ENCODE measurements at regions not wholly inside any gene's neighbourhood (a gene's known extent, or its start where the extent isn't known, plus 50 kb on each side); places are given as distances from the start of the nearest gene placed in this dataset.

DNA sequence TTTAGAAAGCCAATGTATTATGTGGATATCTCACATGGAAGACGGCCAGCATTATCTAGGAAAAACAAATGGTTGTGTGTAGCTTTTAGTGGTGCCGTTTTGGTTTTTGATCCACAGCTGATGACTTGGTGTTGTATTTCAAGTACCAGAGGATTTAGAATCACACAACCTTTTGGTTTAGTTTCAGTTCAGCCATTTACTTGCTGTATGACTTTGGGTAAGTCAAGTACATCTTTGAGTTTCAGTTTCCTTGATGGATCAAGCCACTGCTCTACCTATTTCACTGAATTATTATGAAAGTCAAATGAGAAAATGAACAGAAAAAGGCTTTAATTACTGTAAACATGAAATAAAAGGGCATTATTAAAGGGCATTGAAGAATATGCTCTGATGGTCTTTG lies 205.6 kb downstream of the ZIC3 start:
- TF ChIP-seq POLR2A (IDR thresholded peaks at IDR 0.05) = no peak
- TF ChIP-seq, protein P1, sequence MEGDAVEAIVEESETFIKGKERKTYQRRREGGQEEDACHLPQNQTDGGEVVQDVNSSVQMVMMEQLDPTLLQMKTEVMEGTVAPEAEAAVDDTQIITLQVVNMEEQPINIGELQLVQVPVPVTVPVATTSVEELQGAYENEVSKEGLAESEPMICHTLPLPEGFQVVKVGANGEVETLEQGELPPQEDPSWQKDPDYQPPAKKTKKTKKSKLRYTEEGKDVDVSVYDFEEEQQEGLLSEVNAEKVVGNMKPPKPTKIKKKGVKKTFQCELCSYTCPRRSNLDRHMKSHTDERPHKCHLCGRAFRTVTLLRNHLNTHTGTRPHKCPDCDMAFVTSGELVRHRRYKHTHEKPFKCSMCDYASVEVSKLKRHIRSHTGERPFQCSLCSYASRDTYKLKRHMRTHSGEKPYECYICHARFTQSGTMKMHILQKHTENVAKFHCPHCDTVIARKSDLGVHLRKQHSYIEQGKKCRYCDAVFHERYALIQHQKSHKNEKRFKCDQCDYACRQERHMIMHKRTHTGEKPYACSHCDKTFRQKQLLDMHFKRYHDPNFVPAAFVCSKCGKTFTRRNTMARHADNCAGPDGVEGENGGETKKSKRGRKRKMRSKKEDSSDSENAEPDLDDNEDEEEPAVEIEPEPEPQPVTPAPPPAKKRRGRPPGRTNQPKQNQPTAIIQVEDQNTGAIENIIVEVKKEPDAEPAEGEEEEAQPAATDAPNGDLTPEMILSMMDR (IDR thresholded peaks at IDR 0.05) = no peak
- no peak for TF ChIP-seq EP300 (IDR thresholded peaks at IDR 0.05)
- TF ChIP-seq POLR2AphosphoS5 (IDR thresholded peaks at IDR 0.05) = no peak
